Activated CD4-positive, CD25-positive, alpha-beta regulatory T cell treated with anti-CD3 and anti-CD28 coated beads, Interleukin-2, amount 50 U/mL, for 72 hours (primary cell): ENCODE measurements at regions not wholly inside any gene's neighbourhood (a gene's known extent, or its start where the extent isn't known, plus 50 kb on each side); places are given as distances from the start of the nearest gene placed in this dataset.

Experiments used
- DNase-seq: peaks from one replicate; pipeline ENCODE4 v3.0.0; 2021

DNA sequence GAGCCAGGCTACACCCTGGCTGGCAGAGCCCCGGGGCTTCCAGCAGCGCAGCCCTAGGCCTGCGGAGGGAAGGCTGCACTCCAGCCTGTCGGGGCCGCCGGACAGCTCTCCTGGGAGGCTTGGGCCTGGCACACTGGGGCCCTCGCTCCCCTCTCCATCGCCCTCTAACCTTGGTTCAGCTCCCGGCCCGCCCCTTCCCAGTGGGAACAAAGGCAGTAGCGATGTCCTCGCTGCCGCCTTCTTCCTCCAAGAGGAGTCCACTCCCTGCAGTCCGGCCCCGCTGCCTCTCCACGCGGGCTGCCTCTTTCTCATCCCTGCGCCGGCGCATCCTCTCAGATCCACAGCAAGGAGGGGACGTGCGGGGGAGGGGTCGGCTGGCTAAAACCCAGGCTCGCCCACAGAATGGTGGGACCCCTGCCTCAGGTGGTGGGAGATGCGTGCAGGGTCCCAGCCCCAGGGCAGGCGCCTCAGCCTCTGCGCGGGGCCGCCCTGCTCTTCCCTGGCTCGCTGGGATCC is 138.1 kb downstream of the TWIST2 start:
- DNase-seq: no peak

GRCh38 chr2:238986491-238987351 is 138.8 kb downstream of the TWIST2 start:
- no peak for DNase-seq

GRCh38 chr2:238987352-238987981 is 139.6 kb downstream of the TWIST2 start:
- DNase-seq: no peak

- DNase-seq: no peak
These were observed 140.2 kb downstream of the TWIST2 start for GRCh38 chr2:238988105-238988504.

DNA sequence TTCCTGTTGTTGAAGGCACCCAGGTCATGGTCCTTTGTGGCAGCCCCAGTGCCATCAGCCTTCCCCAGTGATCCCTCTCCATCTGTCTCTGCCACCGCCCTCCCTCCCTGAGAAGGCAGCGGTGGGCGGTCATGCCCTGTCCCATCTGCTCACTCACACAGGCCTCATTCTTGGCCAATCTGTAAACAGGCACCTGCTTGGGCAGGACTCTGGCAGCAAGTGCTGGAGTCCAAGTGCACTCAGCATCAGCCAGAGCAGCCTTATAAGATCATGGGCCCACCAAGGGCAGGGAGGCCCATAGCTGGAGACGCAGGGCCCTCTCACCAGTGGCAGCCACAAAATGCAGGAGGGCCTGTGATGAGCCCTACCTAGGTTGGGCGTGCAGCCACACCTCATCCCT is 140.9 kb downstream of the TWIST2 start:
- DNase-seq: no peak

- no peak for DNase-seq
These were observed 141.6 kb downstream of the TWIST2 start for GRCh38 chr2:238989484-238989883.

- DNase-seq: no peak
These were observed 146.5 kb downstream of the TWIST2 start for GRCh38 chr2:238994432-238994831.

DNA sequence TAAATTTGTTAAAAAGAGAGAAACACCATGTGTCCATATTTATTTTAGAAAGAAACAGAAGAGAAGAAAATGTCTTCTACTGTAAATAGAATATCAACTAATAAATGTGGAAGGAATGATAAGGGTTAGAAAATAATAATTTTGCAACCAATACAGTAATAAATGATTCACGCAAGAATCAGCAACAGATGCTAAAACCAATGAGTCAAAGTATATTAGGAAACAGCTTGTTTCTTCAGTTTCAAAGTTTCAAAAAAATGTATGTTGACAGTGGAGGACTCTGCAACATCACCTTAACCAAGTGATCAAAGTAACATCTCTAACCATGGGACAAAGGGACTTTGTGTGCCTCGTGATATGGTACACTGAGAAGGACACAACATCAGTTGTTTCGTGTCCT is 147.0 kb downstream of the TWIST2 start:
- DNase-seq: no peak

DNA sequence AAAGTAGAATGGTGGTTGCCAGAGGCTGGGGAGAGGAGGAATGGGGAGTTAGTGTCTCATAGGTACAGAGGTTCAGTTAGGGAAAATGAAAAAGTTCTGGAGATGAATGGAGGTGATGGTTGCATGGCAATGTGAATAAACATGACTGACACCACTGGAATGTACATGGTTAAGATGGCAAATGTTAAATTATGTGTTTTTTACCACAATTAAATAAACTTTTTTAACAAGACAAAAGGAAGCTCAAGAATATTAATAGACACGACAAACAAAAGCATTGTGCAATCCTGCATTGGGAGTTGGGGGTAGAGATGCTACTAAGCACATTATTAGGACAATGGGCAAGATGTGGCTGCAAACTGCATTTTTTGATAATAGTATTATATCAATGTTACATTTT is 147.7 kb downstream of the TWIST2 start:
- no peak for DNase-seq

GRCh38 chr2:238996331-238997136 is 148.6 kb downstream of the TWIST2 start:
- no peak for DNase-seq

DNA sequence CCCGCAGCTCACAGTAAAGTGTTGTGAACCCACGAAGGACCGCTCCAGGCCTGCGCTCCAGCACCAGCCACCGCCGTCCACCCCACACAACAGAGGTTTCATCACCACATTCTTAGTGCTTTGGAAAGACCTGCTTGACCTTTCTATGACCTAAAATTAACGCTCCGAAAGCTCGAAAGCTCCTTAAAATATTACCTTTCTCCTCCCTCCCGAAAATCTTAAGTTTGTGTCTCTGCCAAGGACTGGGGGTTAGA is 149.2 kb downstream of the TWIST2 start:
- no peak for DNase-seq

- no peak for DNase-seq
These were observed 149.8 kb downstream of the TWIST2 start for GRCh38 chr2:238997684-238998083.
